Stimulated activated CD4-positive, alpha-beta T cell treated with anti-CD3 and anti-CD28 coated beads, Interleukin-12 subunit alpha, Interleukin-12 subunit beta, amount 100 ng/mL, for 48 hours (primary cell): ENCODE measurements at regions not wholly inside any gene's neighbourhood (a gene's known extent, or its start where the extent isn't known, plus 50 kb on each side); places are given as distances from the start of the nearest gene placed in this dataset.

Experiments
- DNase-seq, 3 donors: peaks; one replicate each; pipeline ENCODE4 v3.0.0-alpha.2; 2020; ENCODE audit warnings: low read depth in 2 of 3, low spot score in 1 of 3

GRCh38 chr5:74166064-74166463, 474.5 kb downstream of the ENC1 start:
- no peak for DNase-seq

- DNase-seq, result no peak
Measured at GRCh38 chr5:74164725-74165235, 475.7 kb downstream of the ENC1 start.

GRCh38 chr5:74162524-74162923, 478.0 kb downstream of the ENC1 start:
- DNase-seq, result no peak

- DNase-seq, result no peak
Measured at GRCh38 chr5:74161170-74161569, 479.4 kb downstream of the ENC1 start.

- DNase-seq, result no peak
Measured at GRCh38 chr5:74156728-74157383, 483.7 kb downstream of the ENC1 start.

- no peak for DNase-seq
Measured at GRCh38 chr5:74155501-74155900, 485.0 kb downstream of the ENC1 start.

- no peak for DNase-seq
Measured at GRCh38 chr5:74154526-74154925, 486.0 kb downstream of the ENC1 start.

- no peak for DNase-seq
Measured at GRCh38 chr5:74153255-74153790, 487.2 kb downstream of the ENC1 start.

- no peak for DNase-seq
Measured at GRCh38 chr5:74152625-74153254, 487.8 kb downstream of the ENC1 start.

- no peak for DNase-seq
Measured at GRCh38 chr5:74152136-74152535, 488.4 kb downstream of the ENC1 start.

- DNase-seq, result no peak
Measured at GRCh38 chr5:74149395-74149794, 491.1 kb downstream of the ENC1 start.

- DNase-seq, result no peak
Measured at GRCh38 chr5:74148321-74148720, 492.2 kb downstream of the ENC1 start.

- DNase-seq, result no peak
Measured at GRCh38 chr5:74146796-74147195, 493.7 kb downstream of the ENC1 start.

- DNase-seq, result no peak
Measured at GRCh38 chr5:74145951-74146350, 494.6 kb downstream of the ENC1 start.

GRCh38 chr5:74143721-74144330, 496.7 kb downstream of the ENC1 start:
- no peak for DNase-seq

GRCh38 chr5:74143151-74143550, 497.4 kb downstream of the ENC1 start:
- DNase-seq, result no peak

GRCh38 chr5:74141053-74141452, 499.5 kb downstream of the ENC1 start:
- no peak for DNase-seq

- DNase-seq, result no peak
Measured at GRCh38 chr5:74140409-74140808, 500.1 kb downstream of the ENC1 start.

GRCh38 chr5:74139589-74139988, 500.9 kb downstream of the ENC1 start:
- DNase-seq, result no peak

GRCh38 chr5:74138721-74139120, 501.8 kb downstream of the ENC1 start:
- DNase-seq, result no peak

- DNase-seq, result no peak
Measured at GRCh38 chr5:74136276-74136825, 504.2 kb downstream of the ENC1 start.

GRCh38 chr5:74135033-74135432, 505.5 kb downstream of the ENC1 start:
- DNase-seq, result no peak
